Thyroid gland (tissue), 4 donors: ENCODE measurements at regions not wholly inside any gene's neighbourhood (a gene's known extent, or its start where the extent isn't known, plus 50 kb on each side); places are given as distances from the start of the nearest gene placed in this dataset.

Source experiments
- DNase-seq, 2 donors: peaks; one replicate each; pipeline ENCODE4 v3.0.0-alpha.2; 2019
- H3K27ac ChIP-seq, 3 donors: fragments of 200-600 bp; sonication (generic); 1 replicate in 2 of 3; 2 replicates in 1 of 3; pipeline ENCODE4 v1.5.1; 2016 to 2019; ENCODE audit warnings: mild to moderate bottlenecking in 1 of 3, moderate library complexity in 1 of 3
- H3K27me3 ChIP-seq: fragments of 200-600 bp; sonication (generic); one replicate; pipeline ENCODE4 v1.5.1; 2019
- H3K36me3 ChIP-seq, 2 donors: fragments of 200-600 bp; sonication (generic); one replicate each; pipeline ENCODE4 v1.5.1; 2016 to 2019
- H3K4me1 ChIP-seq, 2 donors: fragments of 200-600 bp; sonication (generic); one replicate each; pipeline ENCODE4 v1.5.1; 2017 to 2019
- H3K4me3 ChIP-seq, 3 donors: fragments of 200-600 bp; sonication (generic); replicated peaks in 1 of 3; 1 replicate in 2 of 3; 2 replicates in 1 of 3; pipeline ENCODE4 v1.5.1; 2016; ENCODE audit warnings: mild to moderate bottlenecking in 1 of 3
- H3K9me3 ChIP-seq: fragments of 200-600 bp; sonication (generic); one replicate; pipeline ENCODE4 v1.5.1; 2017
- CTCF ChIP-seq, 6 experiments: fragments of 200-600 bp in 3 of 6; fragments of 450-650 bp in 3 of 6; sonication (generic) in 3 of 6; IDR thresholded peaks; one replicate each; pipeline ENCODE4 v1.5.1; 2016 to 2019; ENCODE audit warnings: antibody characterized with exemption in 6 of 6, mild to moderate bottlenecking in 2 of 6, inconsistent platforms in 1 of 6, moderate library complexity in 1 of 6
- POLR2A ChIP-seq, 2 donors: fragments of 450-650 bp; IDR thresholded peaks; one replicate each; pipeline ENCODE4 v1.6.1; 2017; ENCODE audit warnings: antibody characterized with exemption in 2 of 2, mild to moderate bottlenecking in 2 of 2, moderate library complexity in 1 of 2
- WGBS, 2 donors: methylation state at CpG; one replicate each; pipeline ENCODE4 v1.1.5; 2017; 5-methylcytosine and 5-hydroxymethylcytosine counted together
- intact Hi-C: fragments of 100-400 bp; cut with DNase I; formaldehyde crosslinking; loops from one replicate; pipeline ENCODE4 v1.15.1; 2023

GRCh38 chr4:12408364-12408763 is 979.7 kb upstream of the HS3ST1 start:
- Histone ChIP-seq H3K27me3 (no peaks in the 10 kb centered on the region), H3K27ac (no peak overlapping the region), H3K9me3 (no peaks in the 10 kb centered on the region), H3K4me3 (no peak overlapping the region), H3K4me1 (no peaks in the 10 kb centered on the region), H3K36me3 (no peaks in the 10 kb centered on the region)
- intact Hi-C loops: no loop called here
- WGBS, 2 donors: 96 to 100% methylated on average over 1 of the region's 1 CpG
- TF ChIP-seq POLR2A (IDR thresholded peaks at IDR 0.05): no peak
- TF ChIP-seq CTCF (IDR thresholded peaks at IDR 0.05): no peak
- no peak for DNase-seq

GRCh38 chr4:12403175-12403574 is 974.5 kb upstream of the HS3ST1 start:
- TF ChIP-seq POLR2A (IDR thresholded peaks at IDR 0.05) (no peak), CTCF (IDR thresholded peaks at IDR 0.05) (no peak)
- no peak for DNase-seq
- Histone ChIP-seq H3K9me3 (no peaks in the 10 kb centered on the region), H3K27me3 (no peaks in the 10 kb centered on the region), H3K36me3 (no peaks in the 10 kb centered on the region), H3K27ac (no peak overlapping the region), H3K4me1 (no peaks in the 10 kb centered on the region), H3K4me3 (no peak overlapping the region)
- intact Hi-C loops: no loop called here
- WGBS, 2 donors: 85 to 87% methylated on average over 2 of the region's 2 CpGs

- DNase-seq: no peak
- Histone ChIP-seq H3K9me3 (no peaks in the 10 kb centered on the region), H3K36me3 (no peaks in the 10 kb centered on the region), H3K27ac (no peak overlapping the region), H3K4me3 (no peak overlapping the region), H3K4me1 (no peaks in the 10 kb centered on the region), H3K27me3 (no peaks in the 10 kb centered on the region)
- intact Hi-C loops: no loop called here
- WGBS, 2 donors: 70 to 84% methylated on average over 4 of the region's 4 CpGs
- TF ChIP-seq POLR2A (IDR thresholded peaks at IDR 0.05): no peak
- no peak for TF ChIP-seq CTCF (IDR thresholded peaks at IDR 0.05)
Measured at GRCh38 chr4:12399781-12400180, 971.1 kb upstream of the HS3ST1 start.

GRCh38 chr4:12393631-12394262 is 965.1 kb upstream of the HS3ST1 start:
- WGBS, 2 donors: 69 to 78% methylated on average over 2 of the region's 2 CpGs
- Histone ChIP-seq H3K4me3 (no peak overlapping the region), H3K27me3 (no peaks in the 10 kb centered on the region), H3K27ac (no peak overlapping the region), H3K36me3 (no peaks in the 10 kb centered on the region), H3K4me1 (no peaks in the 10 kb centered on the region), H3K9me3 (no peaks in the 10 kb centered on the region)
- intact Hi-C loops: no loop called here
- TF ChIP-seq CTCF (IDR thresholded peaks at IDR 0.05): no peak
- TF ChIP-seq POLR2A (IDR thresholded peaks at IDR 0.05): no peak
- DNase-seq: no peak

GRCh38 chr4:12389604-12390003 is 960.9 kb upstream of the HS3ST1 start:
- TF ChIP-seq CTCF (IDR thresholded peaks at IDR 0.05) (no peak), POLR2A (IDR thresholded peaks at IDR 0.05) (no peak)
- WGBS, 2 donors: 86 to 92% methylated on average over 2 of the region's 2 CpGs
- no peak overlapping the region for H3K4me3 ChIP-seq
- no peaks in the 10 kb centered on the region for H3K36me3 ChIP-seq
- DNase-seq: no peak
- intact Hi-C loops: no loop called here
- no peaks in the 10 kb centered on the region for H3K9me3 ChIP-seq
- no peaks in the 10 kb centered on the region for H3K27me3 ChIP-seq
- H3K4me1 ChIP-seq: no peaks in the 10 kb centered on the region
- H3K27ac ChIP-seq: no peak overlapping the region
